DMS153 treated with DMSO at 0.1 percent for 48 hours (cell line): ENCODE measurements at regions not wholly inside any gene's neighbourhood (a gene's known extent, or its start where the extent isn't known, plus 50 kb on each side); places are given as distances from the start of the nearest gene placed in this dataset.
"Not testable (repeated sequence)": the region's sequence is repeated elsewhere in the genome, so short reads cannot be mapped to it uniquely, and the experiment has no call there.

ENCODE experiments used
- DNase-seq: peaks from one replicate; lab custom pipeline; 2025; ENCODE audit not compliant: unreplicated experiment; lab: John Stamatoyannopoulos, UW

- DNase-seq = no peak
These were observed 113.4 kb upstream of the RAB18 start for GRCh38 chr10:27390681-27391080.

DNA sequence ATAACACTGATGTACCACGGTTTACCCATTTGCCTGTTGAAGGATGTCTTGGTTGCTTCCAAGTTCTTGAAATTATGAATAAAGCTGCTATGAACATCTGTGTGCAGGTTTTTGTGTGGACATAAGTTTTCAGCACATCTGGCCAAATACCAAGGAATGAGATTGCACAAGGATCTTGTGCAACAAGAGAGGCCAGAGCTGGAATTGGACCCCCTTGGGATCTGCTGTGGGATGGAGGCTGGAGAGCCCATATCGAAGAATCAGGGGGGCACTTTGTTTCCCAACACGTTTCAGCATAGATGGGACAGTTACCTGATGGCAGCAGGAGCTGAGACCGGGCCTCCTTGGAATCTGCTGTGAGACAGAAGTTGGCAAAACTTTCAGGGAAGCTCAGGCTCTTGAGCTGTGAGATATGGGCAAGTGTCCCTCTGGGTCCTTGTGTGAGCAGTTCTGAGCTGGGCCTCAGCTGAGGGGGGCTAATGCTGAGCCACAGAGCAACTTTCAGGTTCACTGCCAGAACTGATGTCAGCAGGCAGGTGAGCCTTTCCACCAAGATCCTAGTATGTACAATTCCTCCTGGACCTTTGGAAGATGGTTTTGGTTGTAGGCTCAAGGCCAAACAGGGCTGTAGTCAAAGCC, 115.2 kb upstream of the RAB18 start:
- no peak for DNase-seq

DNA sequence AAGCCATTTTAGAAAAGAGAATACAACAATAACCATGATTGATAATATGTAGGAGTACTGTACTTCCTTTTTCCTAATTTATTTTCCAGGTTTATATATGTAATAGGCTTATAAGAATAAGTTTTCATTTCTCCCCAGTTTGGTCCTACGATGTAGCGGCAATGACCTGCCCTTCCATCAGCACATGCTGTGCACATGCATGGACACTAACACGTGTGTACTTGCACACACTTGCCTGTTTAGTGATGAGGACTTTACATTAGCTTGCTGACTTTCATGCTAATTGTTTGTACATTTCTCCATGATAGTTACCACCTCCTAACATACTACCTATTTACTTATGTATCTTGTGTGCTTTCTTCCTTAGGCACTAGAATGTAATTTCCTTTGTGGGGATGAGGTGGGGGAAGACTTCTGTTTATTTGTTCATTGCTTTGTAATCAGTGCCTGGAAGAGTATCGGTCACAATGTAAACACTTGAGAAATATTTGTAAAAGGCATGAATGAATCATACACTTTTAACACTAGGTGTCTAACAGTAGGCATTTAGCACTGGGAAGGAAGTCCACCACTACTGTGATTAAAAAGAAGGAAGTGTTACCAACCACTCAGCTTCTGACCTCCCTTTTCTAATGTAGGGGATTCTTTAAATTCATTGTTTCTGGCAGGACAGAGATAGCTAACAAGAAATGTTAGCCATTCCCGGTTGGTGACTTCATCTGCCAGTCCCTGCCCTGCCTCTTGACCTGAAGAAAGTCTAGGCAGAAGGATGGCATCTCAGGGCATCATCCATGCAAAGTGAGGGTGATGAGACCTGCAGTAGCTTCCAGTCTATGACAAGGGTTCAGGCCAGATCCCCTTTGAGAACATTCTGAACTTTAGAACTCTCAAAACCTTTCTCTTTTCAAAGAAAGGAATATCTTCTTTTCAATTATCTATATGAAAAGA, 120.2 kb upstream of the RAB18 start:
- no peak for DNase-seq

- no peak for DNase-seq
These were observed 121.9 kb upstream of the RAB18 start for GRCh38 chr10:27382176-27382575.

DNA sequence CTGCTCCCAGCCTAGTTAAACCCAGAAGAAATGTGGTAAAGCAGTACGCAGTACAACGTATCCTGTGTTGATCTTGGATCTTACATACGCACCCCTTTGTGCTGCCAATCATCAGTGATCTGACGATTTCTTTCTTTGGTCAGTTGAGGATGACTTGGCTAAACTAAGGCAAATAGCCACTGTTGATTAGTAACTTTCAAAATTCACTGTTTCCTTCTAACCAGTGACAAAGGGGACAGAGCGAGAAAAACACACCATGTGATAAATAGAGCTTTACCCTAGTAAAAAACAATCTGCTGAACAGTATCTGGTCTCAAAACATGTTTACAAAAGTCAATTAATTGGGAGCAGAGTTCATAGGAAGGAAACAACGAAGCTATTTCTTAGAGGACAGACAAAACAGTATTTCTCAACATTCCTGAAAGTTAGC, 123.2 kb upstream of the RAB18 start:
- DNase-seq = no peak

DNA sequence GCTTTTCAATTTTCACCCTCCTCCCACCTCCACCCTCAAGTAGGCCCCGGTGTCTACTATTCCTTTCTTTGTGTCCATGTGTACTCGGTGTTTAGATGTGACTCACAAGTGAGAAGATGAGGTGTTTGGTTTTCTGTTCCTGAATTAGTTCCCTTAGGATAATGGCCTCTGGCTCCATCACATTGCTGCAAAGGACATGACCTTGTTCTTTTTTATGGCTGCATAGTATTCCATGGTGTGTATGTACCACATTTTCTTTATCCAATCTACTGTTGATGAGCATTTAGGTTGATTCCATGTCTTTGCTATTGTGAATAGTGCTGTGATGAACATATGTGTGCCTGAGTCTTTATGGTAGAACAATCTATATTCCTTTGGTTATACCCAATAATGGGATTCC, 125.1 kb upstream of the RAB18 start:
- DNase-seq = not testable (repeated sequence)

GRCh38 chr10:27373566-27374160, 130.4 kb upstream of the RAB18 start:
- DNase-seq = no peak

- no peak for DNase-seq
These were observed 131.5 kb upstream of the ACBD5 start for GRCh38 chr10:27372095-27372494.

DNA sequence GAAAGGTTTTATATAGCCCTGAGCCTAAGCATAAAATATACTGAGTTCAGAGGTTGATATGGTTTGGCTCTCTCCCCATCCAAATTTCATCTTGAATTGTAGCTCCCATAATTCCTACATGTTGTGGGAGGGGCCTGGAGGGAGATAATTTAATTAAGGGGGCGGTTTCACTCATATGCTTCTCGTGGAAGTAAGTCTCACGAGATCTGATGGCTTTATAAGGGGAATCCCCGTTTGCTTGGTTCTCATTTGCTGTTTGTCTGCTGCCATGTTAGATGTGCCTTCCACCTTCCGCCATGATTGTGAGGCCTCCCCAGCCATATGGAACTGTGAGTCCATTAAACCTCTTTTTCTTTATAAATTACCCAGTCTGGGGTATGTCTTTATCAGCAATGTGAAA, 130.8 kb upstream of the ACBD5 start:
- DNase-seq = not testable (repeated sequence)

DNA sequence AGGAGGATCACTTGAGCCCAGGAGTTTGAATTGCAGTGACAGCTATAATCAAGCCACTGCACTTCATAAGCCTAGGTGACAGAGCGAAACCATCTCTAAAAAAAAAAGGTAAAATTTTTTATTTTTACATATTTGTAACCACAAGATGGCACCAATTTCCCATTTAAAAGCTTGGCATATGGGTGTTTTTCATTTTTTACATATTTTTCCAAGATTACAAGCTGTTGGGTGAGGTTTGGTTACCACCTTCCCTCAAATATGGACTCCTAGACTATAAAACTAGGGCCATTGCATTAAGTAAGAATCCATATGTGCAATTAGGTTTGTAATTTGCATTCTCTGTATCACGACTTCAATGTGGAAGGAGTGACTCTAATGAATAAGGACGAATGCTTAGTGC, 129.3 kb upstream of the ACBD5 start:
- no peak for DNase-seq

- no peak for DNase-seq
These were observed 128.1 kb upstream of the ACBD5 start for GRCh38 chr10:27368706-27369105.

- DNase-seq = no peak
These were observed 126.2 kb upstream of the ACBD5 start for GRCh38 chr10:27366769-27367168.

DNA sequence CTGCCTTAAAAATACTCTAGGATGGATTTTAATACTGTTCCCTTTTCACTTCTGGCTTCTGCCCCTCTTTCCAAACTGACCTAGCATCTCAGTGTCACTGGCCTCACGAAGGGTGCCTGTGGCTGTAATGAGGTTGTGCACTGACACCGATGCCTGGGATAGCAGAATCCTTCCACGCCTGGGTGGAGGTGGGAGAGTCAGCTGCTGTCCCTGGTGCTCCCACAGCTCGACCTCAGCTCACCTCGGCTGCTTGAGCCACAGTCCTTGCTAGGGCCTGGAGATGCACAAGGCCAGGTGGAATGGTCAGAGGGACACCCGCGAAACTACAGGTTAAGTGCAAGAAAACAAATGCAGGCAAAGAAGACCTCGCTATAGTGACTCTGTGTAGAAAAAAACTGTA, 123.4 kb upstream of the ACBD5 start:
- DNase-seq = no peak

- DNase-seq = peak; percentile 22
These were observed 120.1 kb upstream of the ACBD5 start for GRCh38 chr10:27360581-27361172.

- no peak for DNase-seq
These were observed 119.3 kb upstream of the ACBD5 start for GRCh38 chr10:27359792-27360355.

DNA sequence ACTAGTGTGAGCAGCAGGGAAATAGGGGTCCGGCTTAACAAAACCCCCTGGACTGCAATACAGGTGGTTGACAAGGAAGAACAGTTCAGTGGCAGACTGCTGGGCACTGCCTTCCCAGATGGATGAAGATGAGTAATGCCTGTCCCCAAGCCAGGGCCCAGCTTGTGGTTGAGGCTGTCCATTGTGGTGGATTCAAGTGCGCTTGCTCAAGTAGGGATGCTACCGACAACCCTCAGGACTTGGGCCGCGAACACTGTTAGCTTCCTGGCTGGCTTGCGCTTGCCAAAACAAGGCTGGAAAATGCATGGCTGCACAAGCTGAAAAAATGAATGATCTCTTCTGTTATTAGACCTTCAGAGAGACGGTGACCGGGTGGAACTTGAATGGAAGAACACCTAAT, 116.1 kb upstream of the ACBD5 start:
- no peak for DNase-seq

- DNase-seq = no peak
These were observed 115.4 kb upstream of the ACBD5 start for GRCh38 chr10:27355918-27356573.

- not testable (repeated sequence) for DNase-seq
These were observed 114.2 kb upstream of the ACBD5 start for GRCh38 chr10:27354643-27355270.

GRCh38 chr10:27354100-27354499, 113.5 kb upstream of the ACBD5 start:
- not testable (repeated sequence) for DNase-seq

DNA sequence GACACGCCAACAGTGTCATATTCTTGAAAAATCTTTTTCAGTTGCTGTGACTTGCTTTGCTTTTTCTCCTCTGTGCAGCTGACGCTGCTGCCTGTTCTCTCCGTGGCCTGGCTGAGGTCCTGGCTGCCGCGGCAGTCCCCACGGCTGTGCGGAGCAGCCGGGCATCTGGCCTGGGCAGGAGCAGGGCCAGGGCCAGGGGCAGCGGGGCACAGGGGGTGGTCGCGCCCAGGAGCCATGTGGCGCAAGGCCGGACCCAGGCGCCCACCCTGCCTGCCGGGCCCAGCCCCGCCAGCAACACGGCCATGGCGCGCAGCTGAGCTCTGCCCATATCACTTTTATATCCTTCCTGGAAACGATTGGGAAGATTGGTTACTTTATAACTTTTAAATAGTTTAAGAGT, 109.4 kb upstream of the ACBD5 start:
- DNase-seq = no peak
